ENCODE measurements at regions not wholly inside any gene's neighbourhood (a gene's known extent, or its start where the extent isn't known, plus 50 kb on each side); places are given as distances from the start of the nearest gene placed in this dataset.

DNA sequence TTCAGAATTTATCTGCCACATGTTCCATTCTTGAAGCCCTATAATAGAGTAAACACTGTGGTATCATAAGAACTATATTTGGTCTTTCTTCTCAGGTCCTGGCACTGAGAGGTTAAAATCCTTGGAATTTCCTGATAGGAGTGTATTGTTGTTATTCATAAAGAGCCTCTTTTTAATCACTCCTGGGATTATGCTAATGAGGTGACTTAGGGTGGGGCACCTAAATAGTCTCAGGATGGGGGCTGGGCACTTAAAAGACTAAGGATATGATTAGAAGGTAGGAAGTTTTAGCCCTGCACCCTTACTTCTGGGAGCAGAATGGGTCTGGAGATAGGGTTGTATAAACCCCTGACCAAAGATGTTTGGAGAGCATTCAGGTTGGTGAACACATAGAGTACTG, 755.2 kb upstream of the TENM4 start:
- Histone ChIP-seq H3K4me1 (ENCODE audit: insufficient read depth, low read length) (peaks cover 7% of the 10 kb centered on the region; the same call in 1 of the 2 replicates), H3K9ac (ENCODE audit: low read depth, low read length) (no peak overlapping the region), H3K36me3 (ENCODE audit: insufficient read depth, low read length) (no peaks in the 10 kb centered on the region), H3K9me3 (ENCODE audit: control insufficient read depth, insufficient read depth, low read length) (no peaks in the 10 kb centered on the region)

DNA sequence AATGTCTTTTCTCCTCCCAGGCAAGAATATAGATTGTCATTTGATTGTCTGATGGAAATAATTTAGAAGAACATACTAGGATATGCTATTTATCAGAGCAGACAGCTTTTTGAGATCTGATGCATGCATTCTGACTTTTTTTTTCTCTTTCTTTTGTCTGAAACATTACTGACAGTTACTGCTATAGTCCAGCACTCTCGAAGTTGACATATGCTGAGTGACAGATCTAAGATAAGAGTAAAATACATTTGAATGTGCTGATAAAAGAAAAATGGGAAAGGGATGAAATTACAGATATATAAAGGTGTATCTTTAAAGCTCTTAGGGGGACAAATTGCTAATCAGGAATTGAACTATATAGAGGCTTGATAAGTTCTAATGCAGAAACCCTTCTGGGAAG, 753.8 kb upstream of the TENM4 start:
- H3K36me3 ChIP-seq (ENCODE audit: insufficient read depth, low read length): no peaks in the 10 kb centered on the region
- H3K9ac ChIP-seq (ENCODE audit: low read depth, low read length): no peak overlapping the region
- peaks cover 7% of the 10 kb centered on the region; the same call in 1 of the 2 replicates for H3K4me1 ChIP-seq (ENCODE audit: insufficient read depth, low read length)
- no peaks in the 10 kb centered on the region for H3K9me3 ChIP-seq (ENCODE audit: control insufficient read depth, insufficient read depth, low read length)

DNA sequence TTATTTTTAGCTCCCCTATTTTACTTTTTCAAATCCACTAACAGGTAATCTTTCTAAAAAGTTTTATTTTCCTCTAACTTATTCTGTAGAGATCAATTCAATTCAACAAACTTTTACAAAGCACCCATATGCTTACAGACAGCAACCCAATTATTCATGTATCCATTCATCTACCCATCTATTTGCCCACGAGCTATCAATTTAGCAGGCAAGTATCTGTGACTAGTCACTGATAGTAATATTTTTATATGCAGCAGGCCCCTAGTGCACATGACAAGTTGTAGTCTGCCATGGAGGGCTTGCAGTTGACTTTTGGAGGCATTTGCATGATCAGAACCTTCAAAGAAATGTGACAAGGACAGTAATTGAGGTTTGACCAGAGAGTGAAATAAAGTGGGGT, 753.2 kb upstream of the TENM4 start:
- Histone ChIP-seq H3K9ac (ENCODE audit: low read depth, low read length) (no peak overlapping the region), H3K36me3 (ENCODE audit: insufficient read depth, low read length) (no peaks in the 10 kb centered on the region), H3K4me1 (ENCODE audit: insufficient read depth, low read length) (peaks cover 11% of the 10 kb centered on the region; the same call in 1 of the 2 replicates), H3K9me3 (ENCODE audit: control insufficient read depth, insufficient read depth, low read length) (no peaks in the 10 kb centered on the region)

DNA sequence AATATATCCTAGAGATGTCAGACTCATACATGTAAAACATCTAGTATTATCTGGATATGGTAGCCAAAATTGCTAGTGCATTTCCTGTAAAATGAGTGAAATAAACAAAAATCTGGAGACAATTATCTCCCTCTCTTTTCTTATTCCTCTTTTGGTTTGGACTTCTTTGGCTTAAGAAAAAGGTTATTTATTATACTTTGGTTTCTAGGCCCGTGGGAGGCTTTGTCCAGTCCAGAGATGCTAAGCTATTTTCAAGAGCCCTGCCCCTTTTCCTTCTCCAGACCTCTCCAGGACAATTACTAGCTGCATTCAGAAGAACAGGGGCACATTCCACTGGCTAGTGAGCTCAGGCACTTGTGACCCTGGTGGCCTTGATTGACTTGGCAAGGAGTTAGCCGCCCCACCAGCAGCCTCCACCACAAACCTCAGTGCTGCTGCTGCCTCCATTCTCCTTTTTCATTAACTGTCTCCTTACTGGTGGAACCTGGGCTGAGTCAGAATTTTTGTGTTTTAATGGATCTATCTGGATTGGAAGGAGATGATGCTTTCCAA, 747.3 kb upstream of the TENM4 start:
- peaks cover 4% of the 10 kb centered on the region; the same call in 1 of the 2 replicates for H3K4me1 ChIP-seq (ENCODE audit: insufficient read depth, low read length)
- no peaks in the 10 kb centered on the region for H3K36me3 ChIP-seq (ENCODE audit: insufficient read depth, low read length)
- H3K9ac ChIP-seq (ENCODE audit: low read depth, low read length): no peak overlapping the region
- no peaks in the 10 kb centered on the region for H3K9me3 ChIP-seq (ENCODE audit: control insufficient read depth, insufficient read depth, low read length)

DNA sequence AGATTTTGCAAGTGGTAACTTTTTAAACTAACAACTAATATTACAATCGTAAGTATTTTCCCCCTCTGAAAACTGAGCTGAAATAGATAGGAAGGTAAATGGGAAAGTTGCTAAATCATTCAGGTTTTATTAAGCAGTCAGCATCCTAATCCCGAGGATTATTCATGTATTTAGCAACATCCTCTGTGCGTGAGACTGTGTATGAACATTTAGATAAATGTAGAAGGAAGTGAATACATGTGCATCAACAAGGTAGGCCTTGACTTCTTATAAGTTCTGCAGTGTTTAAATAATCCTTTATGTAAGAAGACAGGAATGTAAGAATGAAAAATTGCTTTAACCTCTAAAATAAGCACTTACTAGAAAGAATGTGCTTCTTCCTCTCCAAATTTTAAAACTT, 745.9 kb upstream of the TENM4 start:
- H3K9ac ChIP-seq (ENCODE audit: low read depth, low read length): no peak overlapping the region
- no peaks in the 10 kb centered on the region for H3K36me3 ChIP-seq (ENCODE audit: insufficient read depth, low read length)
- peaks cover 4% of the 10 kb centered on the region; the same call in 1 of the 2 replicates for H3K4me1 ChIP-seq (ENCODE audit: insufficient read depth, low read length)
- H3K9me3 ChIP-seq (ENCODE audit: control insufficient read depth, insufficient read depth, low read length): no peaks in the 10 kb centered on the region

DNA sequence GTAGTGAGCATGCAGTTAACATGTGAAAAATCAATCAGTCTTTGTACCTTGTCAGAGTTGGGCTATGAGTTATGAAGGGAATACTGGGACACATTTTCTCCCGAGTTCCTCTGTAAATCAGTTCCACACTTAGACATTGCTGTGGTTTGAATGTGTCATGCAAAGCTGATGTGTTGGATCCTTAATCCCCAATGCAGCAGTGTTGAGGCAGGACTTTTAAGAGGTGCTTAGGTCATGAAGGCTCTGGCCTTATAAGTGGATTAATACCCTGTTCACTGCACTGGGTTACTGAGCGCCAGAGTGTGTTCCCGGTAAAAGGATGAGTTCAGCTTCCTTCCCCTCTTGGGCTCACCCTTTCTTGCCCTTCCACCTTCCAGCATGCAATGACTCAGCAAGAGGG, 742.1 kb upstream of the TENM4 start:
- no peak overlapping the region for H3K9ac ChIP-seq (ENCODE audit: low read depth, low read length)

DNA sequence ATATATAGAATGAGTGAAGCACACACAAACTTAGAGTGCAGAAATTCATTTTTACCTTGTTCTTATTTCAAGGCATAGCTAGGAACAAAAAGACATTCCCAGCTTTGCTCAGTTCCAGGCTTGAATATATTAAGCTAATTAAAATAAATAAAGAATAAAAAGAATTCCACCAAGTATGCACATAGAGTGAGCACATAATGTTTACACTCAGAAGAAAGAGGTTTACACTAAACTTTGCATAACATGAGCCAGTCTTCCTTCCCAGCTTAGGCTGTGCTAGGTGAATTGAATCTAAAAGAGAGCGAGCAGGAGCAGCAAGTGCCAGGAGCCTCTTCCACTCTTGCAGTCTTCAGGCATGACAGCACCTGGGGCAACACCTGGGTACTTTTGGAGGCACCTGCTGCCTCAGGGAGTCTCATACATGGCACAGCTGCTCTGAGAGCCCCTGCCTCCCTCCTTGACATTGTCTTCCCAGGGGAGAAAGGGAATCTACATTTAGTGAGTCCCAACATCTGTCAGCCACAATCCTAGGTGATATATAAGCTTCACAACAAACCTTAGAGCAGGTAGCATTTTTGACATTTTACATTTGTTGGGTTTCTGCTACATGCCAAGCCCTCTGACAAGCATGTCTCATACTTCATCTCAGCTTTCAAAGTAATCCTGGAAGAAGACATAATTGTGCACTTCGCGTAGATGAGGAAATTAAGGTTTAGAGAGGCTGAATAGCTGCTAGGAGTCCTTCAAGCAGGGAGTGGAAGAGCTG, 732.7 kb upstream of the TENM4 start:
- Histone ChIP-seq H3K36me3 (ENCODE audit: insufficient read depth, low read length) (no peaks in the 10 kb centered on the region), H3K4me1 (ENCODE audit: insufficient read depth, low read length) (no peaks in the 10 kb centered on the region; the same call in 1 of the 2 replicates), H3K9ac (ENCODE audit: low read depth, low read length) (no peak overlapping the region), H3K9me3 (ENCODE audit: control insufficient read depth, insufficient read depth, low read length) (no peaks in the 10 kb centered on the region; the same call in 1 of the 2 replicates)

More for the DNA sequence above, 742.1 kb upstream of the TENM4 start:
- H3K36me3 ChIP-seq (ENCODE audit: insufficient read depth, low read length): no peaks in the 10 kb centered on the region
- H3K4me1 ChIP-seq (ENCODE audit: insufficient read depth, low read length): no peaks in the 10 kb centered on the region
- H3K9me3 ChIP-seq (ENCODE audit: control insufficient read depth, insufficient read depth, low read length): peaks cover 2% of the 10 kb centered on the region; the same call in 1 of the 2 replicates

DNA sequence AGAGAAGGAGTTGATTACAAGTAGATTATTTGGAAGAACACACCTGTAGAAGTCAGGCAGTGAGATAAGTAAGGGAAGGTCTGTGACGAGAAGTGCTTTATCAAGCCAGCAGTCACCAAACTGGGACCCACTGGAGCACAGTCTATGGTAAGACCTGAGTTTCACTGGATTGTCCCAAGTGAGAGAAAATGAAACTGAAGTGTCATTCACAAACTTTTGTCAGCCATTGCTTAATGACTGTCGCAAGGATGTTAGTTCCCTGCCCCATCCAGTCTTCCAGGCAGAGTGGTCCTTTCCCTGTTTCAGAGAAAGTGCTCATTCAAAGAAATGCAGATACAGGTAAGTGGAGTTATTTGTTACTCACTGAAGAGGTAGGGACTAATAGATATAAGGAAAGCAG, 728.0 kb upstream of the TENM4 start:
- no peak overlapping the region for H3K9ac ChIP-seq (ENCODE audit: low read depth, low read length)
- H3K4me1 ChIP-seq (ENCODE audit: insufficient read depth, low read length): peaks cover 11% of the 10 kb centered on the region; the same call in 1 of the 2 replicates
- H3K9me3 ChIP-seq (ENCODE audit: control insufficient read depth, insufficient read depth, low read length): no peaks in the 10 kb centered on the region; the same call in 1 of the 2 replicates
- no peaks in the 10 kb centered on the region for H3K36me3 ChIP-seq (ENCODE audit: insufficient read depth, low read length)

DNA sequence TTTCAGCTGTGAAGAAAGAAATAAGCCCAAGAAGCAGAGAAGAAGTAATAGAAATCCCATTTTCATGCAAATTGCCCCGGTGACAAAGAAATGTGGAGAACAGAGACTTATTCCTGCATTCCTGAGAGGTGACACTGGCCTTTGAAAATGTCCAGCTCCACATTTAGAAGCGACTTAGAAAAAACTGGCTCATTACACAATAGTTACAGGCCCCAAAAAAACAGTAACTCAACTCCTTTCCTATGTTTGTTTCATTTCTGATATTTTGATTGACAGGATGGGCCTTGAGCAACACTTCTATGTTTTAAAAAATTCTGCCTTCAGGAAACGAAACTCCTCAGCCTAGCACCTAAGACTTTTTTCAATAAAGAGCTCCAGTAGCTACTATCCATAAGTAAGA, 726.9 kb upstream of the TENM4 start:
- H3K9me3 ChIP-seq (ENCODE audit: control insufficient read depth, insufficient read depth, low read length): no peaks in the 10 kb centered on the region; the same call in 1 of the 2 replicates
- no peaks in the 10 kb centered on the region for H3K36me3 ChIP-seq (ENCODE audit: insufficient read depth, low read length)
- H3K9ac ChIP-seq (ENCODE audit: low read depth, low read length): no peak overlapping the region
- peaks cover 11% of the 10 kb centered on the region; the same call in 1 of the 2 replicates for H3K4me1 ChIP-seq (ENCODE audit: insufficient read depth, low read length)

DNA sequence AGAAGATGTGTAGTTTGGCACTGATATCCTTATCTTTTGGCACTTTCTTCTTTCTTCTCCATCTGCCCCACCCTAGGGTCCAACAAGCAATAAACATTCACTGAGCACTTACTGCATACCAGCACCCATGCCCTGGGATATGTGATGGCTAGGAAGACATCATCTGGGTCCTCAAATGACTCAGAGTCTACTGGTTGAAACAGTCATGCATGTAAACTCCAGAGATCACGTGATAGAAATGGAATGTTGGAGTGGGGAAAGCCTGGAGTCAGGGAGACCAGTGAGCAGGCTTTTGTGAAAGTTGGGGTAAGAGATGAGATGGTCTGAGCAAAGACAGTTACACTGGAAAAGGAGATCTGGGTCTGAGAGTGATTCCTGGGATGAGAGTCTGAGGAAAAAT, 724.9 kb upstream of the TENM4 start:
- Histone ChIP-seq H3K9me3 (ENCODE audit: control insufficient read depth, insufficient read depth, low read length) (no peaks in the 10 kb centered on the region; the same call in none of the 2 replicates), H3K36me3 (ENCODE audit: insufficient read depth, low read length) (no peaks in the 10 kb centered on the region), H3K9ac (ENCODE audit: low read depth, low read length) (no peak overlapping the region), H3K4me1 (ENCODE audit: insufficient read depth, low read length) (peaks cover 11% of the 10 kb centered on the region; the same call in 1 of the 2 replicates)

DNA sequence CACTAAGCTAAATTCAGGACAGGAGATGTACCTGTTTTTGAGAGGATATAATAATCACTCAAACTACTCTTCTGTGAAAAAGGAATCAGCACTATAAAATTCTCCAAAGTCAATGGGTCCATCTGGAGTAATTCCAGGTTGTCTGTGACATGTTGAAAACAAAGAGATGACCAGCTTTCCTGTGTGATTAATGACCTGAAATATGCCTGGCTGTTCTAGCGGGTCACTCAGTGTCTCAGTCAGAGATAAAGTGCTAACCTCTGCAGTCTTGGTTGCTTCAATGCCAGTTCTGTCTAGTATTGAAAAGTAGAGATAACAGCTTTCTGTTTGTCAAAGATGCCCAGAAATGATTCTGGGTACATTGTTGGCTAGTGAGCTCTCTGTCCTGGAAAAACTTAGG, 722.6 kb upstream of the TENM4 start:
- peaks cover 11% of the 10 kb centered on the region; the same call in 1 of the 2 replicates for H3K4me1 ChIP-seq (ENCODE audit: insufficient read depth, low read length)
- no peaks in the 10 kb centered on the region; the same call in 1 of the 2 replicates for H3K9me3 ChIP-seq (ENCODE audit: control insufficient read depth, insufficient read depth, low read length)
- H3K36me3 ChIP-seq (ENCODE audit: insufficient read depth, low read length): no peaks in the 10 kb centered on the region

DNA sequence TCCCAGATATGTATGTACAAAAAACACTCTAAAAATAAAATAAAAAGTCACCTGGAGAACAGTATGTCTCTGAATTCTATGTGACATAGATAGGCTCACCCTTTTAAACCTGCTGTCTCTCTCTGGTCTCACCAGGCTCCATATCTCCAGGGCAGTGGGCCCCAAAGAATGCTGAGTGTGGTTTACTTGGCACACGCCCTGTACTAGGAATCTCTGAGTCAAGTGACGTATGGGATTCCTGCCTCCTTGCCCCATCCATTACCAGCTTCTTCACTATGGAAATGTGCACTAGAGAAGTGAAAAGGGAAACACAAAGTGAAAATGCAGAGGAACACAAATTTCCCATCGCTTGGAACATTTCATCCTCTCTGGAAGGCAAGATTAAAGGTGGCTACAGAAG, 722.2 kb upstream of the TENM4 start:
- no peaks in the 10 kb centered on the region; the same call in 1 of the 2 replicates for H3K9me3 ChIP-seq (ENCODE audit: control insufficient read depth, insufficient read depth, low read length)
- no peak overlapping the region for H3K9ac ChIP-seq (ENCODE audit: low read depth, low read length)
- H3K36me3 ChIP-seq (ENCODE audit: insufficient read depth, low read length): no peaks in the 10 kb centered on the region
- peaks cover 11% of the 10 kb centered on the region for H3K4me1 ChIP-seq (ENCODE audit: insufficient read depth, low read length)

More for the DNA sequence above, 722.6 kb upstream of the TENM4 start:
- H3K9ac ChIP-seq (ENCODE audit: low read depth, low read length): no peak overlapping the region

DNA sequence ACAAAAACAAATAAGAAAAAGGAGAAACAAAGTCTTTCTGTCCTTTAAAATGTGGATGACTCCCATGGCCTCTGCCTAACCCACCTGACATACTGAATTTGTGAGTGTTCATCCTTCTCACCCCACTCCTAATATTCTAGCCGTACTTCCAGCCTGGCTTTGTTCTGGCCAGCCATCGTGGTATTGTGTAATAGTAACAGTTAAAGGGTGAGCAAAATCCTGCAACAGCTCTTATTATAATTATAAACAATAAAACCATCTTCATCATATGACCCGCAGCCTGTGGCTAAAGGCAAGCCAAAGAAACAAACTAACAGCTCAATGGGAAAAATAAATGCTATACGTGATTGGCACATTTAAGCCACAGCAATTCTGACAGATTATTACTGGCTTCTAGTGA, 721.6 kb upstream of the TENM4 start:
- H3K36me3 ChIP-seq (ENCODE audit: insufficient read depth, low read length): no peaks in the 10 kb centered on the region
- H3K9ac ChIP-seq (ENCODE audit: low read depth, low read length): no peak overlapping the region
- H3K9me3 ChIP-seq (ENCODE audit: control insufficient read depth, insufficient read depth, low read length): no peaks in the 10 kb centered on the region; the same call in 1 of the 2 replicates
- H3K4me1 ChIP-seq (ENCODE audit: insufficient read depth, low read length): peaks cover 8% of the 10 kb centered on the region

DNA sequence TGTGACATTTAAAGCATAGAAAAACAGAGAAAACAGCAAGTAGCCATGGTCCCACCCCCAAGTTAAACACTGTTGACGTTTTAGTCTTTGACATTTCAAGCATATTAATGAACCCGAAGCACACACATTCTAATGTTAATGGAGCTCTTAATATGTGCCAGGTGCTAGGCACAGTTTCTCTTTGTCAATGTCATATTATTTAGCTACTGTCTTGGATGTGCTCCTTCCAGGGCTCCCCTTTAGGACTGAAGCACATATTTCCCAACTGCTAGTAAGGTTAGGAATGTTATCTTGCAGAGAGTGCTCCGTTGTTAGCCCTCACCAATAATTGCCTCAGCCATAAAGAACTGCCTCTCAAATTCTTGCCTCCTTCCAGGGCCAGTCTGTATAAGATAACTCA, 716.6 kb upstream of the TENM4 start:
- Histone ChIP-seq H3K36me3 (ENCODE audit: insufficient read depth, low read length) (no peaks in the 10 kb centered on the region), H3K4me1 (ENCODE audit: insufficient read depth, low read length) (no peaks in the 10 kb centered on the region; the same call in none of the 2 replicates), H3K9ac (ENCODE audit: low read depth, low read length) (no peak overlapping the region), H3K9me3 (ENCODE audit: control insufficient read depth, insufficient read depth, low read length) (no peaks in the 10 kb centered on the region; the same call in 1 of the 2 replicates)

DNA sequence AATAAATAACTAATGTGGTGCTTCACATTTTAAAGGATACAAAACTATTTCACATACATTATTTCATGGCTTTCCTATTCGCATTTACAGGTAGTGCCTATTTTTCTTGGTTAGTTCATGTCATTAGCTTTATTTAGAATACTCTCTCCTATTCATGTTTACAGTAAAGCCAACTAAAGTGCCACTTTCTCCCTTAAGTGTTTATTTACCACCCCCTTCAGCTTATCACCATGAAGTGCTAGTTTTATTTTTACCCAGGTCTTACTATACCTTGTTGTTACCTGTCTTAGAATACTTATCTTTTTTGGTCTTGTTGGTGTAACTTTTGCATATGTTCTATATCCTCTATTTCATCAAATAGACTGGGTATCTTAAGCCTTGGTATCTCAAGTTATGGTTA, 715.2 kb upstream of the TENM4 start:
- Histone ChIP-seq H3K36me3 (ENCODE audit: insufficient read depth, low read length) (no peaks in the 10 kb centered on the region), H3K4me1 (ENCODE audit: insufficient read depth, low read length) (no peaks in the 10 kb centered on the region; the same call in none of the 2 replicates), H3K9me3 (ENCODE audit: control insufficient read depth, insufficient read depth, low read length) (no peaks in the 10 kb centered on the region)

More for the DNA sequence above, 715.2 kb upstream of the TENM4 start:
- no peak overlapping the region for H3K9ac ChIP-seq (ENCODE audit: low read depth, low read length)

All from ES-I3 (cell line).